ENCODE measurements at regions not wholly inside any gene's neighbourhood (a gene's known extent, or its start where the extent isn't known, plus 50 kb on each side); places are given as distances from the start of the nearest gene placed in this dataset.

GRCh38 chr1:98325646-98326440, 335.7 kb upstream of the SNX7 start:
- TF ChIP-seq BCLAF1 (IDR thresholded peaks at IDR 0.05) (no peak), ZBTB33 (IDR thresholded peaks at IDR 0.05) (no peak), ETV6 (conservative IDR thresholded peaks at IDR 0.05 in 1 of 2, IDR thresholded peaks at IDR 0.05 in 1 of 2; ENCODE audit: borderline replicate concordance in 1 of 2, low read depth in 1 of 2) (no peak), CTCF (IDR thresholded peaks at IDR 0.05 in 2 of 3, conservative IDR thresholded peaks at IDR 0.05 in 1 of 3; ENCODE audit: control insufficient read depth in 2 of 3, extremely low read depth in 1 of 3, insufficient read depth in 1 of 3, low read depth in 3 of 3, low read length in 3 of 3) (no peak), CEBPB (IDR thresholded peaks at IDR 0.05; ENCODE audit: borderline replicate concordance in 1 of 2, low read depth in 2 of 2, low read length in 2 of 2) (no peak), RAD21 (IDR thresholded peaks at IDR 0.05; ENCODE audit: insufficient read depth, low read depth, low read length) (no peak), ZNF274 (IDR thresholded peaks at IDR 0.05; ENCODE audit: insufficient read depth, insufficient read length) (no peak), SUPT20H (IDR thresholded peaks at IDR 0.05; ENCODE audit: borderline replicate concordance, control insufficient read depth, low read depth, low read length) (no peak), JUND (IDR thresholded peaks at IDR 0.05; ENCODE audit: low read depth, low read length) (no peak), ZNF207 (IDR thresholded peaks at IDR 0.05; ENCODE audit: borderline replicate concordance) (no peak), REST (IDR thresholded peaks at IDR 0.05; ENCODE audit: low read depth, low read length) (no peak), MAX (IDR thresholded peaks at IDR 0.05; ENCODE audit: low read depth, low read length) (no peak), SIX5 (IDR thresholded peaks at IDR 0.05; ENCODE audit: low read depth, low read length, severe bottlenecking) (no peak), CHD4 (IDR thresholded peaks at IDR 0.05) (no peak)

Data from GM12878 (cell line).